GM21529 (cell line): ENCODE measurements at regions not wholly inside any gene's neighbourhood (a gene's known extent, or its start where the extent isn't known, plus 50 kb on each side); places are given as distances from the start of the nearest gene placed in this dataset.
"Not testable (repeated sequence)": the region's sequence is repeated elsewhere in the genome, so short reads cannot be mapped to it uniquely, and the experiment has no call there.

Experiments
- ATAC-seq: cut with Tn5 transposase; IDR thresholded peaks from one replicate; pipeline ENCODE4 v1.9.1; 2021; ENCODE audit not compliant: unreplicated experiment

- ATAC-seq = no peak
These were observed 55.1 kb downstream of the SOX9 start for GRCh38 chr17:72175787-72176515.

- no peak for ATAC-seq
These were observed 55.7 kb downstream of the SOX9 start for GRCh38 chr17:72176516-72176851.

GRCh38 chr17:72176951-72177660, 56.3 kb downstream of the SOX9 start:
- no peak for ATAC-seq

- ATAC-seq = no peak
These were observed 56.9 kb downstream of the SOX9 start for GRCh38 chr17:72177738-72178137.

- ATAC-seq = no peak
These were observed 61.6 kb downstream of the SOX9 start for GRCh38 chr17:72182371-72182873.

GRCh38 chr17:72183194-72183685, 62.4 kb downstream of the SOX9 start:
- no peak for ATAC-seq

- ATAC-seq = no peak
These were observed 64.0 kb downstream of the SOX9 start for GRCh38 chr17:72184805-72185204.

GRCh38 chr17:72185564-72185963, 64.7 kb downstream of the SOX9 start:
- no peak for ATAC-seq

- no peak for ATAC-seq
These were observed 66.7 kb downstream of the SOX9 start for GRCh38 chr17:72187556-72187955.

GRCh38 chr17:72188801-72189200, 68.0 kb downstream of the SOX9 start:
- no peak for ATAC-seq

- no peak for ATAC-seq
These were observed 69.2 kb downstream of the SOX9 start for GRCh38 chr17:72189768-72190593.

GRCh38 chr17:72191356-72191755, 70.5 kb downstream of the SOX9 start:
- ATAC-seq = no peak

GRCh38 chr17:72191921-72192799, 71.3 kb downstream of the SOX9 start:
- ATAC-seq = no peak

- ATAC-seq = no peak
These were observed 72.0 kb downstream of the SOX9 start for GRCh38 chr17:72192800-72193192.

- no peak for ATAC-seq
These were observed 72.7 kb downstream of the SOX9 start for GRCh38 chr17:72193391-72194106.

- ATAC-seq = not testable (repeated sequence)
These were observed 73.3 kb downstream of the SOX9 start for GRCh38 chr17:72194107-72194440.

GRCh38 chr17:72199256-72199655, 78.4 kb downstream of the SOX9 start:
- no peak for ATAC-seq

- ATAC-seq = no peak
These were observed 83.9 kb downstream of the SOX9 start for GRCh38 chr17:72204742-72205141.

- ATAC-seq = no peak
These were observed 84.5 kb downstream of the SOX9 start for GRCh38 chr17:72205357-72205756.

GRCh38 chr17:72205822-72206221, 85.0 kb downstream of the SOX9 start:
- ATAC-seq = no peak
